DND-41 (cell line): ENCODE measurements at regions not wholly inside any gene's neighbourhood (a gene's known extent, or its start where the extent isn't known, plus 50 kb on each side); places are given as distances from the start of the nearest gene placed in this dataset.

ENCODE experiments used
- ATAC-seq: fragments of 200-7000 bp; cut with Tn5 transposase; 3 replicates; pipeline ENCODE4 v1.9.1; 2021; ENCODE audit warnings: low read depth; ENCODE audit not compliant: insufficient read depth
- DNase-seq: peaks from one replicate; pipeline ENCODE4 v3.0.0-alpha.2; 2020
- H2AFZ ChIP-seq: 2 replicates; pipeline ENCODE4 v1.6.0; 2012; ENCODE audit warnings: low read depth, low read length
- H3K27ac ChIP-seq: 2 replicates; pipeline ENCODE4 v1.5.1; 2012; ENCODE audit warnings: low read length, inconsistent platforms
- H3K27me3 ChIP-seq: fragments of 200-600 bp; sonication (generic); 2 replicates; pipeline ENCODE4 v1.6.0; 2012; ENCODE audit warnings: low read length, mild to moderate bottlenecking, inconsistent platforms; ENCODE audit not compliant: insufficient read depth, poor library complexity
- H3K36me3 ChIP-seq: 2 replicates; pipeline ENCODE4 v1.5.1; 2012; ENCODE audit warnings: low read length, inconsistent platforms; ENCODE audit not compliant: insufficient read depth
- H3K4me1 ChIP-seq: 2 replicates; pipeline ENCODE4 v1.5.1; 2012; ENCODE audit warnings: mild to moderate bottlenecking, low read length; ENCODE audit not compliant: insufficient read depth
- H3K4me2 ChIP-seq: 2 replicates; pipeline ENCODE4 v1.6.0; 2012; ENCODE audit warnings: mild to moderate bottlenecking, moderate library complexity, low read length, inconsistent platforms; ENCODE audit not compliant: insufficient read depth
- H3K4me3 ChIP-seq, 2 experiments: fragments of 200-600 bp in 1 of 2; shearing (Covaris generic) in 1 of 2; 2 replicates each; pipeline ENCODE4 v1.5.1; 2012 to 2016; ENCODE audit warnings: inconsistent platforms in 2 of 2, low read length in 2 of 2, mild to moderate bottlenecking in 2 of 2, low read depth in 1 of 2, moderate library complexity in 1 of 2
- H3K79me2 ChIP-seq: 2 replicates; pipeline ENCODE4 v1.6.0; 2012; ENCODE audit warnings: low read length, inconsistent platforms; ENCODE audit not compliant: insufficient read depth
- H3K9ac ChIP-seq: 2 replicates; pipeline ENCODE4 v1.6.0; 2012; ENCODE audit warnings: low read depth, mild to moderate bottlenecking, inconsistent platforms, low read length, moderate library complexity
- H3K9me3 ChIP-seq: 2 replicates; pipeline ENCODE4 v1.5.1; 2012; ENCODE audit warnings: low read length, moderate library complexity, mild to moderate bottlenecking, inconsistent platforms; ENCODE audit not compliant: insufficient read depth, severe bottlenecking
- H4K20me1 ChIP-seq: 2 replicates; pipeline ENCODE4 v1.6.0; 2012; ENCODE audit warnings: low read length; ENCODE audit not compliant: insufficient read depth
- EZH2 ChIP-seq: IDR thresholded peaks from 3 replicates; pipeline ENCODE4 v1.6.1; 2012; ENCODE audit warnings: borderline replicate concordance, low read depth, mild to moderate bottlenecking, moderate library complexity, low read length, inconsistent platforms; ENCODE audit not compliant: severe bottlenecking
- TF ChIP-seq, protein P1 (sequence below): IDR thresholded peaks from 2 replicates; pipeline ENCODE4 v1.5.1; 2012; ENCODE audit warnings: borderline replicate concordance, low read length, moderate library complexity, mild to moderate bottlenecking; ENCODE audit not compliant: poor library complexity, severe bottlenecking; ENCODE audit errors: extremely low read depth

- Histone ChIP-seq H3K9me3 (no peaks in the 10 kb centered on the region), H3K27ac (no peak overlapping the region)
Measured at GRCh38 chr9:24118190-24118589, 292.1 kb upstream of the ELAVL2 start.

GRCh38 chr9:24096756-24097155 is 270.7 kb upstream of the ELAVL2 start:
- no peak overlapping the region for H3K4me2 ChIP-seq
- ATAC-seq = no peak

More at GRCh38 chr9:24118190-24118589, 292.1 kb upstream of the ELAVL2 start:
- Histone ChIP-seq H4K20me1 (no peaks in the 10 kb centered on the region), H3K27me3 (no peaks in the 10 kb centered on the region), H3K9ac (no peak overlapping the region), H2AFZ (no peak overlapping the region), H3K4me2 (no peak overlapping the region), H3K4me3 (no peak overlapping the region), H3K4me1 (no peaks in the 10 kb centered on the region), H3K79me2 (no peaks in the 10 kb centered on the region), H3K36me3 (no peaks in the 10 kb centered on the region)
- TF ChIP-seq EZH2 = no peak
- TF ChIP-seq, protein P1, sequence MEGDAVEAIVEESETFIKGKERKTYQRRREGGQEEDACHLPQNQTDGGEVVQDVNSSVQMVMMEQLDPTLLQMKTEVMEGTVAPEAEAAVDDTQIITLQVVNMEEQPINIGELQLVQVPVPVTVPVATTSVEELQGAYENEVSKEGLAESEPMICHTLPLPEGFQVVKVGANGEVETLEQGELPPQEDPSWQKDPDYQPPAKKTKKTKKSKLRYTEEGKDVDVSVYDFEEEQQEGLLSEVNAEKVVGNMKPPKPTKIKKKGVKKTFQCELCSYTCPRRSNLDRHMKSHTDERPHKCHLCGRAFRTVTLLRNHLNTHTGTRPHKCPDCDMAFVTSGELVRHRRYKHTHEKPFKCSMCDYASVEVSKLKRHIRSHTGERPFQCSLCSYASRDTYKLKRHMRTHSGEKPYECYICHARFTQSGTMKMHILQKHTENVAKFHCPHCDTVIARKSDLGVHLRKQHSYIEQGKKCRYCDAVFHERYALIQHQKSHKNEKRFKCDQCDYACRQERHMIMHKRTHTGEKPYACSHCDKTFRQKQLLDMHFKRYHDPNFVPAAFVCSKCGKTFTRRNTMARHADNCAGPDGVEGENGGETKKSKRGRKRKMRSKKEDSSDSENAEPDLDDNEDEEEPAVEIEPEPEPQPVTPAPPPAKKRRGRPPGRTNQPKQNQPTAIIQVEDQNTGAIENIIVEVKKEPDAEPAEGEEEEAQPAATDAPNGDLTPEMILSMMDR = no peak
- ATAC-seq = no peak
- DNase-seq = no peak

DNA sequence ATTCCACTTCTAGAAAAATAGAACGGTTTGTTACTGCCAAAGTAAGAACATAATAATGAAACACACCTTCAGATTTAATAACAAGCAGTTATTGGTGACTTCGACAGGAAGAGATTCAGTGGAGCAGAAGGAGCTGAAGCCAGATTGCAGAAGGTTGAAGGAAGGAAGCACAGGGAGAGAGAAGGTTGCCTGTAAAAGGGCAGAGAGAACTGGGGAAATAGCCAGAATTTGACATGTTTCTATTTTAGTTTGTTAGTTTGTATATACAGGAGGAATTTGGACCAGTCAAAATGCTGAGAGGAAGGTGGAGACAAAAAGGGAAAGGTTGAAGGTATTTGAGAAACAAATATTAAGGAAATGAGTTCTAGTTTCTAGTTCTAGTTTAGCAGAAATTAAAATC is 269.2 kb upstream of the ELAVL2 start:
- no peak overlapping the region for H3K4me3 ChIP-seq
- no peak overlapping the region for H3K27ac ChIP-seq
- H3K79me2 ChIP-seq = no peaks in the 10 kb centered on the region
- ATAC-seq = no peak
- no peak for DNase-seq
- H3K4me1 ChIP-seq = no peaks in the 10 kb centered on the region
- H3K9ac ChIP-seq = no peak overlapping the region
- no peaks in the 10 kb centered on the region for H3K9me3 ChIP-seq
- H3K4me2 ChIP-seq = no peak overlapping the region
- TF ChIP-seq, protein P1 = no peak
- TF ChIP-seq EZH2 = no peak
- H2AFZ ChIP-seq = no peak overlapping the region
- no peaks in the 10 kb centered on the region for H3K27me3 ChIP-seq
- H3K36me3 ChIP-seq = no peaks in the 10 kb centered on the region
- no peaks in the 10 kb centered on the region for H4K20me1 ChIP-seq

More at GRCh38 chr9:24096756-24097155, 270.7 kb upstream of the ELAVL2 start:
- no peak for TF ChIP-seq EZH2
- TF ChIP-seq, protein P1 = no peak
- H3K4me1 ChIP-seq = no peaks in the 10 kb centered on the region
- no peaks in the 10 kb centered on the region for H3K36me3 ChIP-seq
- H3K27me3 ChIP-seq = no peaks in the 10 kb centered on the region
- H3K79me2 ChIP-seq = no peaks in the 10 kb centered on the region
- DNase-seq = no peak
- H3K9ac ChIP-seq = no peak overlapping the region
- H3K4me3 ChIP-seq = no peak overlapping the region
- H4K20me1 ChIP-seq = no peaks in the 10 kb centered on the region
- H2AFZ ChIP-seq = no peak overlapping the region
- no peaks in the 10 kb centered on the region for H3K9me3 ChIP-seq
- H3K27ac ChIP-seq = no peak overlapping the region

- no peak overlapping the region for H2AFZ ChIP-seq
- no peaks in the 10 kb centered on the region for H3K27me3 ChIP-seq
- DNase-seq (no peak), ATAC-seq (no peak)
- H3K4me3 ChIP-seq = no peak overlapping the region
- no peaks in the 10 kb centered on the region for H3K4me1 ChIP-seq
- H3K9me3 ChIP-seq = no peaks in the 10 kb centered on the region
- TF ChIP-seq, protein P1 = no peak
- no peak for TF ChIP-seq EZH2
- H3K79me2 ChIP-seq = no peaks in the 10 kb centered on the region
- no peaks in the 10 kb centered on the region for H4K20me1 ChIP-seq
- H3K36me3 ChIP-seq = no peaks in the 10 kb centered on the region
- H3K4me2 ChIP-seq = no peak overlapping the region
- no peak overlapping the region for H3K27ac ChIP-seq
- H3K9ac ChIP-seq = no peak overlapping the region
Measured at GRCh38 chr9:24090566-24090965, 264.5 kb upstream of the ELAVL2 start.
